H1 (cell line): ENCODE measurements at regions not wholly inside any gene's neighbourhood (a gene's known extent, or its start where the extent isn't known, plus 50 kb on each side); places are given as distances from the start of the nearest gene placed in this dataset.

ENCODE experiments used
- CTCF ChIA-PET: fragments of 300-600 bp; sonication (Branson Sonifier 250); formaldehyde crosslinking; loops from one replicate; lab custom pipeline; 2021; ENCODE audit not compliant: partially characterized antibody; lab: Charles Lee
- POLR2A ChIA-PET: fragments of 300-600 bp; sonication (Branson Sonifier 250); formaldehyde crosslinking; loops from one replicate; lab custom pipeline; 2021; ENCODE audit warnings: inconsistent platforms; ENCODE audit not compliant: partially characterized antibody; lab: Charles Lee
- DNase-seq, 2 experiments: peaks; one replicate each; pipeline versions ENCODE4 v3.0.0 to v3.0.0-alpha.2; 2010 to 2022; ENCODE audit warnings: low spot score in 2 of 2, low read depth in 1 of 2, mixed read lengths in 1 of 2
- FAIRE-seq: peaks from 2 replicates; lab custom pipeline; 2011; peaks lifted over from hg19 to GRCh38; lab: Jason Lieb, UNC
- H2AFZ ChIP-seq: 2 replicates; pipeline ENCODE4 v1.8.1; 2012; ENCODE audit warnings: low read length, inconsistent platforms
- H2AK5ac ChIP-seq: 2 replicates; pipeline ENCODE4 v1.6.1; 2013; ENCODE audit warnings: low read depth, low read length
- H2BK120ac ChIP-seq: replicated peaks from 2 replicates; pipeline ENCODE3; 2013; ENCODE audit warnings: low read depth, low read length, inconsistent platforms
- H2BK12ac ChIP-seq: 2 replicates; pipeline ENCODE4 v1.6.1; 2013; ENCODE audit warnings: low read depth, low read length
- H2BK15ac ChIP-seq: 2 replicates; pipeline ENCODE4 v1.6.1; 2013; ENCODE audit warnings: low read length
- H2BK20ac ChIP-seq: 2 replicates; pipeline ENCODE4 v1.6.1; 2013; ENCODE audit warnings: low read length
- H2BK5ac ChIP-seq: 2 replicates; pipeline ENCODE4 v1.6.1; 2013; ENCODE audit warnings: low read depth, low read length
- H3K14ac ChIP-seq: 2 replicates; pipeline ENCODE4 v1.6.1; 2013; ENCODE audit warnings: inconsistent platforms; ENCODE audit not compliant: insufficient read length
- H3K18ac ChIP-seq: 2 replicates; pipeline ENCODE4 v1.6.1; 2013; ENCODE audit warnings: low read length; ENCODE audit errors: extremely low read depth
- H3K23ac ChIP-seq: 2 replicates; pipeline ENCODE4 v1.6.1; 2013; ENCODE audit warnings: inconsistent platforms; ENCODE audit not compliant: insufficient read length
- H3K23me2 ChIP-seq: 2 replicates; pipeline ENCODE4 v1.6.1; 2013; ENCODE audit warnings: low read depth, low read length
- H3K27ac ChIP-seq: 2 replicates; pipeline ENCODE4 v1.6.1; 2011; ENCODE audit warnings: low read depth, low read length, inconsistent platforms
- H3K27me3 ChIP-seq, 4 experiments: replicated peaks in 1 of 4; 1 replicate in 1 of 4; 2 replicates in 3 of 4; pipeline versions ENCODE4 v1.6.1 to v1.8.1; 2011 to 2013; ENCODE audit warnings: low read length in 3 of 4, mild to moderate bottlenecking in 3 of 4, inconsistent platforms in 2 of 4, mixed read lengths in 2 of 4, moderate library complexity in 1 of 4; ENCODE audit not compliant: control insufficient read depth in 3 of 4, insufficient read depth in 3 of 4; ENCODE audit errors: extremely low read depth in 1 of 4
- H3K36me3 ChIP-seq, 4 experiments: 2 replicates each; pipeline versions ENCODE4 v1.6.1 to v1.8.1; 2011 to 2013; ENCODE audit warnings: mild to moderate bottlenecking in 4 of 4, low read length in 3 of 4, moderate library complexity in 2 of 4, control low read depth in 1 of 4, inconsistent platforms in 1 of 4; ENCODE audit not compliant: insufficient read depth in 4 of 4, control insufficient read depth in 2 of 4
- H3K4ac ChIP-seq: replicated peaks from 2 replicates; pipeline ENCODE3; 2013; ENCODE audit warnings: low read length, low read depth, mixed read lengths, inconsistent platforms; ENCODE audit not compliant: insufficient read length
- H3K4me1 ChIP-seq, 4 experiments: replicated peaks in 1 of 4; 1 replicate in 1 of 4; 2 replicates in 3 of 4; pipeline versions ENCODE4 v1.6.1 to v1.8.1; 2011 to 2013; ENCODE audit warnings: low read length in 3 of 4, inconsistent platforms in 2 of 4, mixed read lengths in 1 of 4; ENCODE audit not compliant: insufficient read depth in 4 of 4, control insufficient read depth in 3 of 4
- H3K4me2 ChIP-seq, 2 experiments: 2 replicates each; pipeline versions ENCODE4 v1.6.1 to v1.8.1; 2011 to 2013; ENCODE audit warnings: low read depth in 2 of 2, low read length in 2 of 2, control low read depth in 1 of 2, inconsistent platforms in 1 of 2, mild to moderate bottlenecking in 1 of 2; ENCODE audit not compliant: insufficient read depth in 1 of 2
- H3K4me3 ChIP-seq, 4 experiments: fragments of 200-600, 300-600 bp in 1 of 4; sonication (generic), shearing (Covaris generic), sonication (Bioruptor Twin) in 1 of 4; 2 replicates each; pipeline versions ENCODE4 v1.5.1 to v1.8.1; 2011 to 2016; ENCODE audit warnings: low read length in 4 of 4, low read depth in 3 of 4, control low read depth in 2 of 4, inconsistent platforms in 2 of 4, mild to moderate bottlenecking in 2 of 4, mixed read lengths in 1 of 4, moderate library complexity in 1 of 4; ENCODE audit not compliant: insufficient read depth in 2 of 4; ENCODE audit errors: extremely low read depth in 1 of 4
- H3K56ac ChIP-seq: replicated peaks from 2 replicates; pipeline ENCODE3; 2013; ENCODE audit warnings: low read depth, mild to moderate bottlenecking, mixed read lengths, low read length, inconsistent platforms; ENCODE audit not compliant: insufficient read length
- H3K79me1 ChIP-seq: 2 replicates; pipeline ENCODE4 v1.6.1; 2013; ENCODE audit warnings: low read depth, low read length, control low read depth
- H3K79me2 ChIP-seq, 2 experiments: 2 replicates each; pipeline versions ENCODE4 v1.6.1 to v1.8.1; 2012 to 2013; ENCODE audit warnings: low read length in 2 of 2, mild to moderate bottlenecking in 2 of 2, inconsistent platforms in 1 of 2; ENCODE audit not compliant: insufficient read depth in 2 of 2, control insufficient read depth in 1 of 2
- H3K9ac ChIP-seq, 4 experiments: replicated peaks in 1 of 4; 1 replicate in 1 of 4; 2 replicates in 3 of 4; pipeline versions ENCODE4 v1.6.1 to v1.8.1; 2011 to 2013; ENCODE audit warnings: low read depth in 3 of 4, low read length in 3 of 4, control low read depth in 2 of 4, mild to moderate bottlenecking in 2 of 4, moderate library complexity in 2 of 4, inconsistent platforms in 1 of 4; ENCODE audit errors: extremely low read depth in 1 of 4
- H3K9me3 ChIP-seq, 2 experiments: 2 replicates each; pipeline versions ENCODE4 v1.6.1 to v1.8.1; 2012 to 2013; ENCODE audit warnings: mild to moderate bottlenecking in 2 of 2, moderate library complexity in 2 of 2, control low read depth in 1 of 2, inconsistent platforms in 1 of 2, low read depth in 1 of 2, low read length in 1 of 2, mixed read lengths in 1 of 2; ENCODE audit not compliant: insufficient read depth in 2 of 2
- H4K20me1 ChIP-seq, 2 experiments: replicated peaks in 1 of 2; 2 replicates each; pipeline versions ENCODE3 to v1.8.1; 2011 to 2013; ENCODE audit warnings: inconsistent platforms in 2 of 2, low read length in 2 of 2, mild to moderate bottlenecking in 1 of 2; ENCODE audit not compliant: insufficient read depth in 2 of 2, control insufficient read depth in 1 of 2
- H4K5ac ChIP-seq: 2 replicates; pipeline ENCODE4 v1.6.1; 2013; ENCODE audit warnings: low read length, low read depth, mixed read lengths, inconsistent platforms; ENCODE audit not compliant: insufficient read length
- H4K8ac ChIP-seq: 2 replicates; pipeline ENCODE4 v1.8.0; 2013; ENCODE audit warnings: mild to moderate bottlenecking, moderate library complexity, low read length, inconsistent platforms; ENCODE audit not compliant: insufficient read depth; ENCODE audit errors: extremely low read depth
- H4K91ac ChIP-seq: replicated peaks from 2 replicates; pipeline ENCODE3; 2013; ENCODE audit warnings: low read length, mixed read lengths, inconsistent platforms; ENCODE audit not compliant: insufficient read length
- ASH2L ChIP-seq: fragments of 200-600, 300-600 bp; sonication (generic); IDR thresholded peaks from one replicate; pipeline ENCODE4 v1.7.1; 2017; ENCODE audit warnings: low read length
- ATF2 ChIP-seq: IDR thresholded peaks from 2 replicates; pipeline ENCODE4 v1.6.1; 2012; ENCODE audit warnings: low read length, inconsistent platforms
- CTBP2 ChIP-seq: IDR thresholded peaks from 2 replicates; pipeline ENCODE4 v1.7.0; 2011; ENCODE audit warnings: borderline replicate concordance, mild to moderate bottlenecking, moderate library complexity, mixed read lengths, low read length; ENCODE audit not compliant: insufficient read depth, insufficient read length
- E2F6 ChIP-seq: IDR thresholded peaks from 2 replicates; pipeline ENCODE4 v1.6.1; 2012; ENCODE audit warnings: inconsistent platforms
- EP300 ChIP-seq, 2 experiments: IDR thresholded peaks; 1 replicate in 1 of 2; 2 replicates in 1 of 2; pipeline ENCODE4 v1.6.1; 2011 to 2012; ENCODE audit warnings: low read depth in 2 of 2, low read length in 2 of 2, mild to moderate bottlenecking in 2 of 2, borderline replicate concordance in 1 of 2, inconsistent platforms in 1 of 2, moderate library complexity in 1 of 2
- WGBS, 2 experiments: shearing (Covaris generic) in 1 of 2; methylation state at CpG; one replicate each; pipeline versions ENCODE4 v1.1.6 to v1.1.7; 2013 to 2015; ENCODE audit warnings: low lambda C conversion rate in 2 of 2, mixed read lengths in 2 of 2, inconsistent platforms in 1 of 2, low coverage in 1 of 2, missing lambda C conversion rate in 1 of 2; ENCODE audit not compliant: insufficient replicate concordance in 2 of 2, insufficient coverage in 1 of 2, insufficient read length in 1 of 2; ENCODE audit errors: extremely low coverage in 1 of 2, missing lambda C conversion rate in 1 of 2; 5-methylcytosine and 5-hydroxymethylcytosine counted together

DNA sequence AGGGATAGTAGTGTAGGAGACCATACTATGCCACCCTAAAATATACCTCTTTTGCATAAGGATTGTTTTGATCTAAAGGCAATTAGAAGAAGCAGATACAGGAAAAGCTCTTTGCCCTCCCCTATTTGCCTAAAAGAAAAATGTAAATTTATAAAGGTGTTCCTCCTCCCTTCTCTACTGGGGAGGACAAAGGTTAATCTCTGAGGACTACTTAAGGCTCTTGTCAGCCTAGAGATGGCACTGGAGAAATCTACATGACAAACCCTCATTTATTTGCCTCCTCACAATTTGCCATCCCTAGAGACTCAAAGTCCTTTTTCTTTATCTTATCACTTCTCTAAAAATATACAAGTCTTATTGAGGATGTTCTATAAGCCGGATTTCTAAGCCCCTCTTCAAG is 1021.8 kb downstream of the STPG2 start:
- WGBS, 2 experiments: 82% methylated on average over 1 of the region's 1 CpG; no CpG with 5 or more reads in 1 of the 2 experiments
- Histone ChIP-seq H2BK15ac (no peak overlapping the region), H3K23ac (no peak overlapping the region), H4K8ac (no peak overlapping the region), H3K79me2 (no peaks in the 10 kb centered on the region), H4K5ac (no peak overlapping the region), H3K27me3 (no peaks in the 10 kb centered on the region), H3K27ac (no peak overlapping the region), H3K4ac (no peak overlapping the region), H2AFZ (no peak overlapping the region), H2BK5ac (no peak overlapping the region), H3K4me2 (no peak overlapping the region; a peak in 1 of 4 replicates), H3K23me2 (no peaks in the 10 kb centered on the region), H3K4me3 (no peak overlapping the region), H3K14ac (no peak overlapping the region), H4K91ac (no peak overlapping the region), H3K79me1 (no peaks in the 10 kb centered on the region), H3K9me3 (peaks cover 4% of the 10 kb centered on the region in 2 experiments; a peak in 3 of 4 replicates), H2BK20ac (no peak overlapping the region), H2AK5ac (no peak overlapping the region), H3K18ac (no peak overlapping the region), H3K36me3 (peaks cover 0 to 5% (median 3%) of the 10 kb centered on the region in 4 experiments; a peak in 2 of 8 replicates), H2BK120ac (no peak overlapping the region), H3K9ac (no peak overlapping the region), H4K20me1 (no peaks in the 10 kb centered on the region), H3K56ac (no peak overlapping the region), H2BK12ac (no peak overlapping the region), H3K4me1 (peaks cover 0 to 7% (median 0%) of the 10 kb centered on the region in 4 experiments; a peak in 2 of 7 replicates)
- DNase-seq: no peak
- POLR2A ChIA-PET: no interaction called here
- no peak for TF ChIP-seq CTBP2
- no peak for TF ChIP-seq E2F6
- no peak for TF ChIP-seq EP300 (IDR thresholded peaks at IDR 0.05; ENCODE audit: borderline replicate concordance in 1 of 2, low read depth in 2 of 2, low read length in 2 of 2)
- no peak for TF ChIP-seq ATF2
- TF ChIP-seq ASH2L: no peak
- FAIRE-seq: no peak
- CTCF ChIA-PET: no interaction called here
